Fibroblast of lung (primary cell): ENCODE measurements at regions not wholly inside any gene's neighbourhood (a gene's known extent, or its start where the extent isn't known, plus 50 kb on each side); places are given as distances from the start of the nearest gene placed in this dataset.

ENCODE experiments used
- DNase-seq, 2 donors: peaks; one replicate each; pipeline versions ENCODE4 v3.0.0 to v3.0.0-alpha.2; 2010; ENCODE audit warnings: low read depth in 2 of 2
- H2AFZ ChIP-seq: 2 replicates; pipeline ENCODE4 v1.5.1; 2012; ENCODE audit warnings: low read length, control low read depth, inconsistent platforms
- H3K27ac ChIP-seq: 2 replicates; pipeline ENCODE4 v1.5.1; 2011; ENCODE audit warnings: low read length, control low read depth; ENCODE audit not compliant: insufficient read depth
- H3K27me3 ChIP-seq: 2 replicates; pipeline ENCODE4 v1.5.1; 2011; ENCODE audit warnings: mild to moderate bottlenecking, low read length; ENCODE audit not compliant: control insufficient read depth, insufficient read depth
- H3K36me3 ChIP-seq: 2 replicates; pipeline ENCODE4 v1.5.1; 2011; ENCODE audit warnings: low read length; ENCODE audit not compliant: control insufficient read depth, insufficient read depth
- H3K4me1 ChIP-seq: 2 replicates; pipeline ENCODE4 v1.5.1; 2011; ENCODE audit warnings: low read length; ENCODE audit not compliant: control insufficient read depth, insufficient read depth; ENCODE audit errors: extremely low read depth
- H3K4me2 ChIP-seq: 2 replicates; pipeline ENCODE4 v1.5.1; 2011; ENCODE audit warnings: low read length, control low read depth; ENCODE audit not compliant: insufficient read depth; ENCODE audit errors: extremely low read depth
- H3K4me3 ChIP-seq, 4 experiments: fragments of 200-600 bp in 1 of 4; sonication (generic) in 1 of 4; replicated peaks in 1 of 4; 2 replicates each; pipeline ENCODE4 v1.5.1; 2011 to 2016; ENCODE audit warnings: low read length in 4 of 4, low read depth in 3 of 4, mild to moderate bottlenecking in 3 of 4, control low read depth in 2 of 4, inconsistent platforms in 1 of 4, mixed read lengths in 1 of 4; ENCODE audit not compliant: insufficient read depth in 1 of 4; ENCODE audit errors: control extremely low read depth in 1 of 4
- H3K79me2 ChIP-seq: 2 replicates; pipeline ENCODE4 v1.5.1; 2012; ENCODE audit warnings: mild to moderate bottlenecking, low read length, inconsistent platforms; ENCODE audit not compliant: control insufficient read depth, insufficient read depth
- H3K9ac ChIP-seq: 2 replicates; pipeline ENCODE4 v1.5.1; 2011; ENCODE audit warnings: mild to moderate bottlenecking, low read length, control low read depth; ENCODE audit not compliant: insufficient read depth
- H3K9me3 ChIP-seq: 2 replicates; pipeline ENCODE4 v1.5.1; 2012; ENCODE audit warnings: low read depth, low read length; ENCODE audit not compliant: control insufficient read depth, insufficient read depth
- H4K20me1 ChIP-seq: 2 replicates; pipeline ENCODE4 v1.5.1; 2011; ENCODE audit warnings: low read length; ENCODE audit not compliant: control insufficient read depth, insufficient read depth; ENCODE audit errors: extremely low read depth
- EZH2 ChIP-seq: IDR thresholded peaks from 2 replicates; pipeline ENCODE4 v1.5.1; 2012; ENCODE audit warnings: low read length, control low read depth, mild to moderate bottlenecking; ENCODE audit errors: missing control alignments
- TF ChIP-seq, protein P1 (sequence below), 2 donors: IDR thresholded peaks in 1 of 2; conservative IDR thresholded peaks in 1 of 2; 1 replicate in 1 of 2; 2 replicates in 1 of 2; pipeline ENCODE4 v1.5.1; 2011 to 2012; ENCODE audit warnings: low read length in 2 of 2, control low read depth in 1 of 2, inconsistent platforms in 1 of 2, low read depth in 1 of 2, mild to moderate bottlenecking in 1 of 2

DNA sequence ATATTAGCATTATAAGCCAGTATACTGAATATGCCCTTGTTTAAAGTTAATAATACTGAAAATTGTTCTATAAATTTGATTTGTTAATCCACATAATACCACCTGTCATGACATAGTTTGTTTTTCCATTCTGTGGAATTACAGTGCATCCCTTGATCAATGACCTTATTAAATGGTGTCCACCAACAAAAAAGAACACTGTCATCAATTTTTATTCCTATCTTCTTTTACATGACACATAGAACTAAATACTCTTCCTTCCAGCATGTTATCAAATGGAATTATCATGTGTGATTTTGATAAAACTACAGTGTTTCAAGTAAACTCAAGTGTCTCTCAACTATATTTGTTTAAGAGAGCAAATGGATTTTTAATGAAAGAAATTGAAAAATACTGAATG, 221.8 kb upstream of the MBL2 start:
- no peak overlapping the region for H3K27ac ChIP-seq
- no peak overlapping the region for H3K9ac ChIP-seq
- no peaks in the 10 kb centered on the region for H3K9me3 ChIP-seq
- H3K79me2 ChIP-seq = no peaks in the 10 kb centered on the region
- H4K20me1 ChIP-seq = no peaks in the 10 kb centered on the region
- no peak for TF ChIP-seq EZH2
- TF ChIP-seq, protein P1, sequence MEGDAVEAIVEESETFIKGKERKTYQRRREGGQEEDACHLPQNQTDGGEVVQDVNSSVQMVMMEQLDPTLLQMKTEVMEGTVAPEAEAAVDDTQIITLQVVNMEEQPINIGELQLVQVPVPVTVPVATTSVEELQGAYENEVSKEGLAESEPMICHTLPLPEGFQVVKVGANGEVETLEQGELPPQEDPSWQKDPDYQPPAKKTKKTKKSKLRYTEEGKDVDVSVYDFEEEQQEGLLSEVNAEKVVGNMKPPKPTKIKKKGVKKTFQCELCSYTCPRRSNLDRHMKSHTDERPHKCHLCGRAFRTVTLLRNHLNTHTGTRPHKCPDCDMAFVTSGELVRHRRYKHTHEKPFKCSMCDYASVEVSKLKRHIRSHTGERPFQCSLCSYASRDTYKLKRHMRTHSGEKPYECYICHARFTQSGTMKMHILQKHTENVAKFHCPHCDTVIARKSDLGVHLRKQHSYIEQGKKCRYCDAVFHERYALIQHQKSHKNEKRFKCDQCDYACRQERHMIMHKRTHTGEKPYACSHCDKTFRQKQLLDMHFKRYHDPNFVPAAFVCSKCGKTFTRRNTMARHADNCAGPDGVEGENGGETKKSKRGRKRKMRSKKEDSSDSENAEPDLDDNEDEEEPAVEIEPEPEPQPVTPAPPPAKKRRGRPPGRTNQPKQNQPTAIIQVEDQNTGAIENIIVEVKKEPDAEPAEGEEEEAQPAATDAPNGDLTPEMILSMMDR (conservative IDR thresholded peaks at IDR 0.05 in 1 of 2, IDR thresholded peaks at IDR 0.05 in 1 of 2; ENCODE audit: low read depth in 1 of 2, low read length in 2 of 2) = no peak
- H3K4me1 ChIP-seq = no peaks in the 10 kb centered on the region
- H2AFZ ChIP-seq = no peak overlapping the region
- H3K36me3 ChIP-seq = no peaks in the 10 kb centered on the region
- no peak overlapping the region for H3K4me3 ChIP-seq
- no peak for DNase-seq
- H3K27me3 ChIP-seq = no peaks in the 10 kb centered on the region
- no peak overlapping the region for H3K4me2 ChIP-seq

DNA sequence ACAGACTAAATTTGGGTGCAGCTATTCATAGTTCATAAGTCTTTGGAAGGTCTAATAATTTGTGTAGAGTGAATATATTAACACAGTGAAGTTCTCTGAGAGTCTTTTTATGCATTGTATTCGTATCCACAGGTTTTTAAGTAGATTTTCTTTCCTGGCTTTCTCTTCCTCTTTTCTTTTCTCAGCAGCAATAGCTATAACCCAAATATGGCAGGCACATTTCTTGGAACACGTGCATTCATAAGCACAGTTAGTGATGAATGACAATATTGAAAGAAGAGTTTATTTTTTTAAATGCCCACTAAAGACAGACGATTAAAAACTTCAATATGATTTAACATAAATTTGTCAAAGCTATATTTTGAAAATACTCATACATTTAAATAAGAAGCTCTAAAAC, 220.5 kb upstream of the MBL2 start:
- DNase-seq = no peak
- H3K4me1 ChIP-seq = no peaks in the 10 kb centered on the region
- no peak overlapping the region for H3K4me2 ChIP-seq
- no peak overlapping the region for H2AFZ ChIP-seq
- no peaks in the 10 kb centered on the region for H3K27me3 ChIP-seq
- H3K4me3 ChIP-seq = no peak overlapping the region
- H3K9ac ChIP-seq = no peak overlapping the region
- H4K20me1 ChIP-seq = no peaks in the 10 kb centered on the region
- no peaks in the 10 kb centered on the region for H3K36me3 ChIP-seq
- no peaks in the 10 kb centered on the region for H3K9me3 ChIP-seq
- no peak overlapping the region for H3K27ac ChIP-seq
- H3K79me2 ChIP-seq = no peaks in the 10 kb centered on the region
- TF ChIP-seq, protein P1 (conservative IDR thresholded peaks at IDR 0.05 in 1 of 2, IDR thresholded peaks at IDR 0.05 in 1 of 2; ENCODE audit: low read depth in 1 of 2, low read length in 2 of 2) = no peak
- no peak for TF ChIP-seq EZH2

DNA sequence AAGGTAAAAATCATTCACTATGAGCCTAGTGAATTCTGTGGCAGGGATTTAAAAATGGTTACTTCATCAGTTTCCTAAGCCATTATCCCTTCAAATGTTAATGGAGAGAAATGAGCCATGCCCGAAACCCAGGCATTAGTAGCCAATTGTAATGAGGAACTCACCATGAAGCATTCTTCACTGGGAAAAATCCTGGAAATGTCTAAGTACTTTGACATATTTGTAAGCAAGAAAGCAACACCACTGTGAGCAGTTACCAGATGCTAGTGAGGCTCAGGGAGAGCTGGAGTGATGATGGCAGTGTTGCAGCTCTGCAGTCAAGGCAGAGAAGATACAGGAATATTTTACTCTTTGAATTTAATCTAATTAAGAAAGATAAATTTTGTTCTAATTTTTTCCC, 220.0 kb upstream of the MBL2 start:
- TF ChIP-seq, protein P1 (conservative IDR thresholded peaks at IDR 0.05 in 1 of 2, IDR thresholded peaks at IDR 0.05 in 1 of 2; ENCODE audit: low read depth in 1 of 2, low read length in 2 of 2) = no peak
- TF ChIP-seq EZH2 = no peak
- Histone ChIP-seq H2AFZ (no peak overlapping the region), H4K20me1 (no peaks in the 10 kb centered on the region), H3K4me3 (no peak overlapping the region), H3K9ac (no peak overlapping the region), H3K27ac (no peak overlapping the region), H3K36me3 (no peaks in the 10 kb centered on the region), H3K79me2 (no peaks in the 10 kb centered on the region), H3K4me1 (no peaks in the 10 kb centered on the region), H3K4me2 (no peak overlapping the region), H3K9me3 (no peaks in the 10 kb centered on the region), H3K27me3 (no peaks in the 10 kb centered on the region)
- no peak for DNase-seq
